MM.1S (cell line): ENCODE measurements at regions not wholly inside any gene's neighbourhood (a gene's known extent, or its start where the extent isn't known, plus 50 kb on each side); places are given as distances from the start of the nearest gene placed in this dataset.

ENCODE experiments used
- DNase-seq: peaks from one replicate; pipeline ENCODE4 v3.0.0-alpha.2; 2015
- H2AFZ ChIP-seq: fragments of 300-600 bp; sonication (generic); 2 replicates; pipeline ENCODE4 v1.6.0; 2016; ENCODE audit warnings: antibody characterized with exemption, low read length
- H3F3A ChIP-seq: fragments of 300-600 bp; sonication (generic); 2 replicates; pipeline ENCODE4 v1.6.1; 2016; ENCODE audit warnings: mild to moderate bottlenecking, antibody characterized with exemption, low read length, moderate library complexity, mixed read lengths; ENCODE audit not compliant: insufficient read depth
- H3K27ac ChIP-seq: fragments of 300-600 bp; sonication (generic); 2 replicates; pipeline ENCODE4 v1.5.1; 2016; ENCODE audit warnings: mild to moderate bottlenecking, low read length
- H3K27me3 ChIP-seq: fragments of 300-600 bp; sonication (generic); replicated peaks from 2 replicates; pipeline ENCODE4 v1.6.0; 2016; ENCODE audit warnings: low read length; ENCODE audit not compliant: insufficient read depth
- H3K36me3 ChIP-seq: fragments of 300-600 bp; sonication (generic); replicated peaks from 2 replicates; pipeline ENCODE4 v1.6.1; 2016; ENCODE audit warnings: mild to moderate bottlenecking, low read length, mixed read lengths; ENCODE audit not compliant: insufficient read depth
- H3K4me1 ChIP-seq: fragments of 300-600 bp; sonication (generic); 2 replicates; pipeline ENCODE4 v1.6.1; 2016; ENCODE audit warnings: low read length, mixed read lengths
- H3K4me2 ChIP-seq: fragments of 300-600 bp; sonication (generic); 2 replicates; pipeline ENCODE4 v1.6.0; 2016; ENCODE audit warnings: low read depth, low read length
- H3K4me3 ChIP-seq: fragments of 300-600 bp; sonication (generic); 2 replicates; pipeline ENCODE4 v1.5.1; 2016; ENCODE audit warnings: low read length, mixed read lengths
- H3K79me2 ChIP-seq: fragments of 300-600 bp; sonication (generic); 2 replicates; pipeline ENCODE4 v1.6.1; 2016; ENCODE audit warnings: mixed run types, low read length, mixed read lengths
- H3K9ac ChIP-seq: fragments of 300-600 bp; sonication (generic); 2 replicates; pipeline ENCODE4 v1.6.1; 2016; ENCODE audit warnings: low read length, mixed read lengths
- H3K9me2 ChIP-seq: fragments of 300-600 bp; sonication (generic); replicated peaks from 2 replicates; pipeline ENCODE4 v1.6.1; 2016; ENCODE audit warnings: mild to moderate bottlenecking, low read length, mixed read lengths; ENCODE audit not compliant: insufficient read depth
- H3K9me3 ChIP-seq: fragments of 300-600 bp; sonication (generic); replicated peaks from 2 replicates; pipeline ENCODE4 v1.6.1; 2016; ENCODE audit warnings: mild to moderate bottlenecking, low read length, mixed read lengths; ENCODE audit not compliant: insufficient read depth
- H4K20me1 ChIP-seq: fragments of 300-600 bp; sonication (generic); 2 replicates; pipeline ENCODE4 v1.6.1; 2016; ENCODE audit warnings: mild to moderate bottlenecking, low read length, moderate library complexity, mixed read lengths; ENCODE audit not compliant: insufficient read depth
- EZH2 ChIP-seq: fragments of 300-600 bp; sonication (generic); optimal IDR thresholded peaks from 2 replicates; pipeline ENCODE3; 2017; ENCODE audit warnings: low read depth, mild to moderate bottlenecking, antibody characterized with exemption, low read length, mixed read lengths
- EZH2phosphoT487 ChIP-seq: fragments of 300-600 bp; sonication (generic); IDR thresholded peaks from 2 replicates; pipeline ENCODE4 v1.6.1; 2018; ENCODE audit warnings: antibody characterized with exemption, low read length
- TF ChIP-seq, protein P1 (sequence below): fragments of 300-600 bp; sonication (generic); IDR thresholded peaks from 2 replicates; pipeline ENCODE4 v1.5.1; 2016; ENCODE audit warnings: antibody characterized with exemption, low read length, mixed read lengths

DNA sequence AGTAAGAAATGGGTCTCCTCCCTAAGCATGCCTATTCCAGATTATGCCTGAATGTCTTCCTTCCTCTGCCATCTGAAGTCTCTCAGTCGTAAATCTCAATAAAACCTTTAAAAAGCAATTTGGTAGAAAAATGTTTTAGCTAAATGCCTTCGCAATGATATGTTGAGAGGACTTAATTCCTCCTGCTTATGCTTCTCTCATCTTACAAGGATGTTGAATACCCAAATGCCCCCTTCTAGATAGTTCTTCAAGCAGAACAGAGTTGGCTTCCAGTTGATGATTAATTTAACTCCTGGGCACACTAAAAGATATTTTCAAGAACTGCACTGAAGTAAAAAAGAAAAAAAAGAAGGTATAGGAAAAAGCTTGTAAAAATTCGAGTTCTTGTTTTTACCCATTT is 275.0 kb upstream of the SPTLC3 start:
- Histone ChIP-seq H3K4me2 (no peak overlapping the region), H2AFZ (no peak overlapping the region), H3K79me2 (no peaks in the 10 kb centered on the region), H3F3A (no peaks in the 10 kb centered on the region), H3K4me1 (no peaks in the 10 kb centered on the region), H3K36me3 (no peaks in the 10 kb centered on the region), H3K27ac (no peak overlapping the region), H3K9me2 (no peaks in the 10 kb centered on the region), H3K9ac (no peak overlapping the region), H3K27me3 (no peaks in the 10 kb centered on the region), H3K9me3 (no peaks in the 10 kb centered on the region), H4K20me1 (no peaks in the 10 kb centered on the region), H3K4me3 (no peak overlapping the region)
- no peak for TF ChIP-seq EZH2phosphoT487
- no peak for TF ChIP-seq EZH2
- TF ChIP-seq, protein P1, sequence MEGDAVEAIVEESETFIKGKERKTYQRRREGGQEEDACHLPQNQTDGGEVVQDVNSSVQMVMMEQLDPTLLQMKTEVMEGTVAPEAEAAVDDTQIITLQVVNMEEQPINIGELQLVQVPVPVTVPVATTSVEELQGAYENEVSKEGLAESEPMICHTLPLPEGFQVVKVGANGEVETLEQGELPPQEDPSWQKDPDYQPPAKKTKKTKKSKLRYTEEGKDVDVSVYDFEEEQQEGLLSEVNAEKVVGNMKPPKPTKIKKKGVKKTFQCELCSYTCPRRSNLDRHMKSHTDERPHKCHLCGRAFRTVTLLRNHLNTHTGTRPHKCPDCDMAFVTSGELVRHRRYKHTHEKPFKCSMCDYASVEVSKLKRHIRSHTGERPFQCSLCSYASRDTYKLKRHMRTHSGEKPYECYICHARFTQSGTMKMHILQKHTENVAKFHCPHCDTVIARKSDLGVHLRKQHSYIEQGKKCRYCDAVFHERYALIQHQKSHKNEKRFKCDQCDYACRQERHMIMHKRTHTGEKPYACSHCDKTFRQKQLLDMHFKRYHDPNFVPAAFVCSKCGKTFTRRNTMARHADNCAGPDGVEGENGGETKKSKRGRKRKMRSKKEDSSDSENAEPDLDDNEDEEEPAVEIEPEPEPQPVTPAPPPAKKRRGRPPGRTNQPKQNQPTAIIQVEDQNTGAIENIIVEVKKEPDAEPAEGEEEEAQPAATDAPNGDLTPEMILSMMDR = no peak
- DNase-seq = no peak

DNA sequence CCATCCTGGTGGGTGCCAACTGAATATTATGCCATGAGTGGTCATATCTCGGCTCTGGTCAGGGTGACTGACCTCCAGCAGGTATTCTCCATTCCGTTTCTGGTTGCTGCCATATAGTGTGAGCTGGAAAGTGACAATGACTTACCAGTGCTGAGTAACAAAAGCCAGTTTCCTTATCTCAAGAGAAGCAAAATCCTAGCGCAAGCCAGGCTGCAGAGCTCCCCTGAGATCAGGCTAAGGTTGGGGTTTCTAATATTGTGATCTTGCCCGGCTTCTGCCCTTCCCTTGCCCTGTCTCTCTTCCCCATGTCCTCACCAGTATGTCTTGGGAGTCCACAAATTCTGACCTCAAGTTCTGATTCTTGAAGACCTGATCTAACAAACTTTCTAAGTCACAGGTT is 271.3 kb upstream of the SPTLC3 start:
- no peaks in the 10 kb centered on the region for H3K36me3 ChIP-seq

DNA sequence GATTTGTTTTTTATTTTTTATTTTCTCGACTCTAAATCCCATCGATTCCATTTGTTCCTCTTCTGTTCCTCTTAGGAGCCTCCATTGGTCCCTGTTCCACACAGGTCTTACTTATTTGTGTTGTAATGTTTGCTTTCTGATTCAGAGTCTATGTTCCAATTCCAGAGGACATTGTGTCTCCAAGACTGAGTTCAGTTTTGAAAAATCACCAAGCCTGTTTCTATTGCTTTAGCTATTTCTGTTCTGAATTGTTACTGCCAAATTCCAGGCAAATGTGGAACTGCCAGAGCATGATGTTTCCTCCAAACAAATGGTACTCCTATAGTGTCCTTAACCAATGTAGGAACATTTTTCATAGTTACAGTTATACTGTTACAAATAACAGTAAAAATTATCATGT is 270.9 kb upstream of the SPTLC3 start:
- no peaks in the 10 kb centered on the region for H4K20me1 ChIP-seq
- H3K4me2 ChIP-seq = no peak overlapping the region
- no peak overlapping the region for H2AFZ ChIP-seq
- no peak for DNase-seq
- no peaks in the 10 kb centered on the region for H3K4me1 ChIP-seq
- no peaks in the 10 kb centered on the region for H3K79me2 ChIP-seq
- H3K27me3 ChIP-seq = no peaks in the 10 kb centered on the region
- H3F3A ChIP-seq = no peaks in the 10 kb centered on the region
- TF ChIP-seq, protein P1 = no peak
- TF ChIP-seq EZH2phosphoT487 (no peak), EZH2 (no peak)
- no peaks in the 10 kb centered on the region for H3K36me3 ChIP-seq
- no peaks in the 10 kb centered on the region for H3K9me2 ChIP-seq
- no peaks in the 10 kb centered on the region for H3K9me3 ChIP-seq
- H3K27ac ChIP-seq = no peak overlapping the region
- H3K9ac ChIP-seq = no peak overlapping the region
- H3K4me3 ChIP-seq = no peak overlapping the region

More for the DNA sequence above, 271.3 kb upstream of the SPTLC3 start:
- no peaks in the 10 kb centered on the region for H3F3A ChIP-seq
- H3K9me2 ChIP-seq = no peaks in the 10 kb centered on the region
- TF ChIP-seq EZH2phosphoT487 (no peak), EZH2 (no peak)
- TF ChIP-seq, protein P1 = no peak
- no peak overlapping the region for H3K9ac ChIP-seq
- H3K4me1 ChIP-seq = no peaks in the 10 kb centered on the region
- no peaks in the 10 kb centered on the region for H3K9me3 ChIP-seq
- H3K4me3 ChIP-seq = no peak overlapping the region
- H4K20me1 ChIP-seq = no peaks in the 10 kb centered on the region
- no peak for DNase-seq
- no peak overlapping the region for H3K27ac ChIP-seq
- no peaks in the 10 kb centered on the region for H3K27me3 ChIP-seq
- H3K79me2 ChIP-seq = no peaks in the 10 kb centered on the region
- H3K4me2 ChIP-seq = no peak overlapping the region
- no peak overlapping the region for H2AFZ ChIP-seq
